ENCODE measurements at regions not wholly inside any gene's neighbourhood (a gene's known extent, or its start where the extent isn't known, plus 50 kb on each side); places are given as distances from the start of the nearest gene placed in this dataset.

DNA sequence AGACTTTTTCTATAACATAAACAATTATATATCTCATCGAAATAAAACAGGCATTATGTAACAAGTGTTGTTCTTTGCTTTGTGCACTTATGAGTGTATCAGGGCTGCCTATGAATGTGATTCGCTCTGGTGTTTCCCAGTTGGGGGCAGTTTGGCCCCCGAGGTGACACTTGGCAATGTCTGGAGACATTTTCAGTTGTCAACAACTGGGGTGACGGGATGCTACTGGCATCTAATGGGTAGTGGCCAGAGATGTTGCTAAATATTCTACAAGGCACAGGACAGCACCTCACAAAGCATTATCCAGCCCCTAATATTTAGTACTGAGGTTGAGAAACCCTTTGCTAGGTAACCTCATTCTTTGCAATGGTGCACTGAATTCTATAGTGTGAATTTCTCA, 83.3 kb downstream of the PLCE1 start:
- Histone ChIP-seq H3K9me3 (ENCODE audit: insufficient read depth in 2 of 2, low read depth in 1 of 2, low read length in 1 of 2) (peaks cover 0 to 5% of the 10 kb centered on the region in 2 experiments; a peak in 2 of 4 replicates), H4K5ac (ENCODE audit: insufficient read length, low read depth, low read length) (no peak overlapping the region), H2AK5ac (ENCODE audit: low read depth, low read length) (no peak overlapping the region), H3K79me2 (ENCODE audit: control insufficient read depth in 1 of 2, insufficient read depth in 2 of 2, low read length in 2 of 2) (no peaks in the 10 kb centered on the region), H3K23ac (ENCODE audit: insufficient read length) (no peak overlapping the region), H4K20me1 (replicated peaks in 1 of 2; ENCODE audit: control insufficient read depth in 1 of 2, insufficient read depth in 2 of 2, low read length in 2 of 2) (no peaks in the 10 kb centered on the region), H2BK12ac (ENCODE audit: low read depth, low read length) (no peak overlapping the region), H4K8ac (ENCODE audit: extremely low read depth, insufficient read depth, low read length) (no peak overlapping the region), H3K27ac (ENCODE audit: low read depth, low read length) (no peak overlapping the region), H3K14ac (ENCODE audit: insufficient read length) (no peak overlapping the region), H2BK120ac (replicated peaks; ENCODE audit: low read depth, low read length) (no peak overlapping the region), H3K23me2 (ENCODE audit: low read depth, low read length) (no peaks in the 10 kb centered on the region), H3K18ac (ENCODE audit: extremely low read depth, low read length) (no peak overlapping the region), H3K27me3 (replicated peaks in 1 of 4; ENCODE audit: control insufficient read depth in 3 of 4, extremely low read depth in 1 of 4, insufficient read depth in 3 of 4, low read length in 3 of 4) (no peaks in the 10 kb centered on the region), H2BK15ac (ENCODE audit: low read length) (no peak overlapping the region), H3K9ac (replicated peaks in 1 of 4; ENCODE audit: extremely low read depth in 1 of 4, low read depth in 3 of 4, low read length in 3 of 4) (no peak overlapping the region), H3K4me1 (replicated peaks in 1 of 4; ENCODE audit: control insufficient read depth in 3 of 4, insufficient read depth in 4 of 4, low read length in 3 of 4) (no peaks in the 10 kb centered on the region), H3K56ac (replicated peaks; ENCODE audit: insufficient read length, low read depth, low read length) (no peak overlapping the region), H4K91ac (replicated peaks; ENCODE audit: insufficient read length, low read length) (no peak overlapping the region), H3K79me1 (ENCODE audit: low read depth, low read length) (no peaks in the 10 kb centered on the region), H2BK20ac (ENCODE audit: low read length) (no peak overlapping the region), H2AFZ (ENCODE audit: low read length) (no peak overlapping the region), H3K4me2 (ENCODE audit: insufficient read depth in 1 of 2, low read depth in 2 of 2, low read length in 2 of 2) (no peak overlapping the region), H2BK5ac (ENCODE audit: low read depth, low read length) (no peak overlapping the region), H3K36me3 (ENCODE audit: control insufficient read depth in 2 of 4, insufficient read depth in 4 of 4, low read length in 3 of 4) (no peaks in the 10 kb centered on the region), H3K4ac (replicated peaks; ENCODE audit: insufficient read length, low read depth, low read length) (no peak overlapping the region), H3K4me3 (ENCODE audit: extremely low read depth in 1 of 4, insufficient read depth in 2 of 4, low read depth in 3 of 4, low read length in 4 of 4) (no peak overlapping the region)
- POLR2A ChIA-PET (ENCODE audit: partially characterized antibody) = no interaction called here
- FAIRE-seq (no peak), DNase-seq (ENCODE audit: low read depth in 1 of 2, low spot score in 2 of 2) (no peak)
- CTCF ChIA-PET (ENCODE audit: partially characterized antibody) = interaction anchor here (0.6 to 1.7 kb wide), 5 partner anchors 9 to 243 kb away, joined by 3 to 7 read pairs (median 4); no protein-coding TSS in a partner anchor
- 82% methylated on average over 4 of the region's 4 CpGs; no CpG with 5 or more reads in 1 of the 2 experiments for WGBS, 2 experiments (ENCODE audit: extremely low coverage in 1 of 2, insufficient coverage in 1 of 2, insufficient read length in 1 of 2, insufficient replicate concordance in 2 of 2, low coverage in 1 of 2, low lambda C conversion rate in 2 of 2, missing lambda C conversion rate in 1 of 2)
- TF ChIP-seq RFX5 (IDR thresholded peaks at IDR 0.05; ENCODE audit: borderline replicate concordance, low read depth, low read length) (no peak), FOSL1 (IDR thresholded peaks at IDR 0.05; ENCODE audit: insufficient read depth, low read depth, low read length) (no peak), SIX5 (IDR thresholded peaks at IDR 0.05; ENCODE audit: low read depth, low read length) (no peak), BRCA1 (IDR thresholded peaks at IDR 0.05; ENCODE audit: low read depth, low read length) (no peak), TBP (IDR thresholded peaks at IDR 0.05; ENCODE audit: low read depth, low read length) (no peak), RXRA (IDR thresholded peaks at IDR 0.05; ENCODE audit: insufficient read depth, low read depth, low read length) (no peak), EP300 (IDR thresholded peaks at IDR 0.05; ENCODE audit: borderline replicate concordance in 1 of 2, low read depth in 2 of 2, low read length in 2 of 2) (no peak), POLR2AphosphoS5 (IDR thresholded peaks at IDR 0.05; ENCODE audit: low read depth, low read length) (no peak), EGR1 (IDR thresholded peaks at IDR 0.05; ENCODE audit: borderline replicate concordance, low read depth, low read length) (no peak), SAP30 (IDR thresholded peaks at IDR 0.05; ENCODE audit: insufficient read depth, insufficient replicate concordance, low read length) (no peak), GTF2F1 (IDR thresholded peaks at IDR 0.05; ENCODE audit: borderline replicate concordance, low read depth, low read length) (no peak), TEAD4 (IDR thresholded peaks at IDR 0.05; ENCODE audit: low read depth, low read length) (no peak)
- TF ChIP-seq, protein P1, sequence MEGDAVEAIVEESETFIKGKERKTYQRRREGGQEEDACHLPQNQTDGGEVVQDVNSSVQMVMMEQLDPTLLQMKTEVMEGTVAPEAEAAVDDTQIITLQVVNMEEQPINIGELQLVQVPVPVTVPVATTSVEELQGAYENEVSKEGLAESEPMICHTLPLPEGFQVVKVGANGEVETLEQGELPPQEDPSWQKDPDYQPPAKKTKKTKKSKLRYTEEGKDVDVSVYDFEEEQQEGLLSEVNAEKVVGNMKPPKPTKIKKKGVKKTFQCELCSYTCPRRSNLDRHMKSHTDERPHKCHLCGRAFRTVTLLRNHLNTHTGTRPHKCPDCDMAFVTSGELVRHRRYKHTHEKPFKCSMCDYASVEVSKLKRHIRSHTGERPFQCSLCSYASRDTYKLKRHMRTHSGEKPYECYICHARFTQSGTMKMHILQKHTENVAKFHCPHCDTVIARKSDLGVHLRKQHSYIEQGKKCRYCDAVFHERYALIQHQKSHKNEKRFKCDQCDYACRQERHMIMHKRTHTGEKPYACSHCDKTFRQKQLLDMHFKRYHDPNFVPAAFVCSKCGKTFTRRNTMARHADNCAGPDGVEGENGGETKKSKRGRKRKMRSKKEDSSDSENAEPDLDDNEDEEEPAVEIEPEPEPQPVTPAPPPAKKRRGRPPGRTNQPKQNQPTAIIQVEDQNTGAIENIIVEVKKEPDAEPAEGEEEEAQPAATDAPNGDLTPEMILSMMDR (IDR thresholded peaks at IDR 0.05; ENCODE audit: control extremely low read depth in 1 of 3, insufficient read depth in 1 of 3, low read depth in 1 of 3, low read length in 3 of 3) = no peak

All from H1 (cell line).